PC-9 (cell line): ENCODE measurements at regions not wholly inside any gene's neighbourhood (a gene's known extent, or its start where the extent isn't known, plus 50 kb on each side); places are given as distances from the start of the nearest gene placed in this dataset.

Source experiments
- BruUV-seq: library from RNA; stranded (reverse); fragments of 400-500 nt; replicated peaks from 2 replicates; lab custom pipeline; 2021; lab: Mats Ljungman, UMichigan
- CTCF ChIA-PET: fragments of 300-600 bp; sonication (Branson Sonifier 250); formaldehyde crosslinking; loops from one replicate; lab custom pipeline; 2022; ENCODE audit warnings: antibody characterized with exemption; lab: Charles Lee
- POLR2A ChIA-PET: fragments of 300-600 bp; sonication (Branson Sonifier 250); formaldehyde crosslinking; loops from one replicate; lab custom pipeline; 2022; ENCODE audit warnings: antibody characterized with exemption; ENCODE audit not compliant: unreplicated experiment; lab: Charles Lee
- DNase-seq, 2 experiments: peaks; one replicate each; pipeline versions ENCODE4 v3.0.0 to v3.0.0-alpha.2; 2015 to 2022; ENCODE audit warnings: mixed read lengths in 1 of 2
- H2AFZ ChIP-seq: fragments of 200-600 bp; sonication (generic); 2 replicates; pipeline ENCODE4 v1.8.1; 2017; ENCODE audit warnings: antibody characterized with exemption
- H3F3A ChIP-seq: fragments of 200-600 bp; sonication (generic); 2 replicates; pipeline ENCODE4 v1.8.1; 2017; ENCODE audit warnings: antibody characterized with exemption, mild to moderate bottlenecking, low read depth; ENCODE audit not compliant: insufficient read depth
- H3K27ac ChIP-seq: fragments of 200-600 bp; sonication (generic); 2 replicates; pipeline ENCODE4 v1.6.1; 2016; ENCODE audit warnings: mixed run types
- H3K27me3 ChIP-seq: fragments of 200-600 bp; sonication (generic); 2 replicates; pipeline ENCODE4 v1.6.1; 2016; ENCODE audit warnings: low read depth, mixed run types; ENCODE audit not compliant: insufficient read depth
- H3K36me3 ChIP-seq: fragments of 200-600 bp; sonication (generic); 2 replicates; pipeline ENCODE4 v1.6.1; 2016; ENCODE audit warnings: low read depth, mixed run types
- H3K4me1 ChIP-seq: fragments of 200-600 bp; sonication (generic); replicated peaks from 2 replicates; pipeline ENCODE4 v1.6.1; 2016; ENCODE audit warnings: mixed run types; ENCODE audit not compliant: insufficient read depth
- H3K4me2 ChIP-seq: fragments of 200-600 bp; sonication (generic); 2 replicates; pipeline ENCODE4 v1.6.1; 2017; ENCODE audit warnings: mixed run types
- H3K4me3 ChIP-seq: fragments of 200-600 bp; sonication (generic); 2 replicates; pipeline ENCODE4 v1.6.1; 2016; ENCODE audit warnings: mixed run types
- H3K79me2 ChIP-seq: fragments of 200-600 bp; sonication (generic); 2 replicates; pipeline ENCODE4 v1.6.1; 2017; ENCODE audit warnings: low read depth, mixed run types
- H3K9me2 ChIP-seq: fragments of 200-600 bp; sonication (generic); 2 replicates; pipeline ENCODE4 v1.8.1; 2017; ENCODE audit warnings: mild to moderate bottlenecking; ENCODE audit not compliant: insufficient read depth
- H3K9me3 ChIP-seq: fragments of 200-600 bp; sonication (generic); 2 replicates; pipeline ENCODE4 v1.8.1; 2016; ENCODE audit warnings: low read depth; ENCODE audit not compliant: insufficient read depth
- H4K20me1 ChIP-seq: fragments of 200-600 bp; sonication (generic); 2 replicates; pipeline ENCODE4 v1.8.1; 2017; ENCODE audit not compliant: insufficient read depth
- EZH2 ChIP-seq: fragments of 200-600 bp; sonication (generic); IDR thresholded peaks from 2 replicates; pipeline ENCODE4 v1.8.0; 2017; ENCODE audit warnings: antibody characterized with exemption, low read depth
- intact Hi-C: fragments of 100-400 bp; cut with micrococcal nuclease; formaldehyde crosslinking; loops from one replicate; pipeline ENCODE4 v1.10.0; 2022; ENCODE audit not compliant: unreplicated experiment
- TF ChIP-seq, protein P1 (sequence below): fragments of 200-600 bp; sonication (generic); conservative IDR thresholded peaks from 2 replicates; pipeline ENCODE4 v1.6.1; 2017; ENCODE audit warnings: mixed run types, antibody characterized with exemption, mild to moderate bottlenecking, moderate library complexity

DNA sequence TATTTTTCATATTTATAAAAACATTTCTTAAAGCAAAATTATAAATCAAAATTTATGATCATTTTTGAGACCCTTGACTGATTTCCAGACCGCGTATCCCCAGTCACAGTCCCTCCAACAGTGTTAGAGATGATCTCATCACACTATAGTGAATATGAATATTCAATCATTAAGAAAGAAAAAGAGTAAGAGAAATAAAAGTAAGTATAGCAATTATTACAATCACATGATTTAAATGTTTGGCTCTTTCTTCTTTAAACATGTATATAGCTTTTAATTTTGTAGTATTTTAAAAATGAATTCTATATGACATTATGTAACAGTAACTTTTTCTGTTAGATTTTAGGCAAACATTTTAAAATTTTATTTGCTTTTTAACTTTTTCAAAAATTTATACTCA is 438.3 kb downstream of the RFPL4B start:
- DNase-seq = no peak
- CTCF ChIA-PET = no interaction called here
- Histone ChIP-seq H4K20me1 (no peaks in the 10 kb centered on the region), H3K79me2 (no peaks in the 10 kb centered on the region), H3K4me2 (no peak overlapping the region), H3K36me3 (no peaks in the 10 kb centered on the region), H2AFZ (no peak overlapping the region), H3K4me1 (no peaks in the 10 kb centered on the region), H3F3A (no peaks in the 10 kb centered on the region), H3K9me2 (peaks cover 8% of the 10 kb centered on the region; the same call in 1 of the 2 replicates), H3K9me3 (no peaks in the 10 kb centered on the region), H3K27ac (no peak overlapping the region), H3K27me3 (no peaks in the 10 kb centered on the region), H3K4me3 (no peak overlapping the region)
- POLR2A ChIA-PET = interaction anchor here (0.7 kb wide), 1 partner anchor 335 kb away, joined by 6 read pairs; no protein-coding TSS in a partner anchor
- intact Hi-C loops = no loop called here
- TF ChIP-seq, protein P1, sequence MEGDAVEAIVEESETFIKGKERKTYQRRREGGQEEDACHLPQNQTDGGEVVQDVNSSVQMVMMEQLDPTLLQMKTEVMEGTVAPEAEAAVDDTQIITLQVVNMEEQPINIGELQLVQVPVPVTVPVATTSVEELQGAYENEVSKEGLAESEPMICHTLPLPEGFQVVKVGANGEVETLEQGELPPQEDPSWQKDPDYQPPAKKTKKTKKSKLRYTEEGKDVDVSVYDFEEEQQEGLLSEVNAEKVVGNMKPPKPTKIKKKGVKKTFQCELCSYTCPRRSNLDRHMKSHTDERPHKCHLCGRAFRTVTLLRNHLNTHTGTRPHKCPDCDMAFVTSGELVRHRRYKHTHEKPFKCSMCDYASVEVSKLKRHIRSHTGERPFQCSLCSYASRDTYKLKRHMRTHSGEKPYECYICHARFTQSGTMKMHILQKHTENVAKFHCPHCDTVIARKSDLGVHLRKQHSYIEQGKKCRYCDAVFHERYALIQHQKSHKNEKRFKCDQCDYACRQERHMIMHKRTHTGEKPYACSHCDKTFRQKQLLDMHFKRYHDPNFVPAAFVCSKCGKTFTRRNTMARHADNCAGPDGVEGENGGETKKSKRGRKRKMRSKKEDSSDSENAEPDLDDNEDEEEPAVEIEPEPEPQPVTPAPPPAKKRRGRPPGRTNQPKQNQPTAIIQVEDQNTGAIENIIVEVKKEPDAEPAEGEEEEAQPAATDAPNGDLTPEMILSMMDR = no peak
- TF ChIP-seq EZH2 = no peak
- no TSS peak for BruUV-seq

DNA sequence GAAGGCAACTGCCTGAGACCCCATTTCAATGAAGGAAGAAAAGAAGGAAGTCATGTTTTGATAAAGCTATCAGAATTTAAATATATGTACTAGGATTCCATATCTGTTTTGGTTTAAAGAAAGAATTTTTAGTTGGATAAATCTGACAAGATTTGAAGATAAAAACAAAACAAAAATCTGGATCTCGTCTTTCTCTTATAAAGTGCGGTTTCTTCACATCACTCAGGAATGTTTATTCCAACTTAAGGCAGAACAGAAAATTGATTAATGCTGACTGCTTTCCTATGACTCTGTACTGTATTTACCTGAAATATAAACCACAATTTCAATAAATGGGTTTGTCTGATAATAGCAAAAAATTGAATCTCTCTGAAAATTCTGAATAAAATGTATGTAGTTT is 439.7 kb downstream of the RFPL4B start:
- Histone ChIP-seq H3K27ac (no peak overlapping the region), H3K79me2 (no peaks in the 10 kb centered on the region), H3K9me2 (peaks cover 8% of the 10 kb centered on the region; the same call in 1 of the 2 replicates), H3K4me1 (no peaks in the 10 kb centered on the region), H3F3A (no peaks in the 10 kb centered on the region), H3K9me3 (no peaks in the 10 kb centered on the region), H3K4me2 (no peak overlapping the region), H4K20me1 (no peaks in the 10 kb centered on the region), H2AFZ (no peak overlapping the region), H3K36me3 (no peaks in the 10 kb centered on the region), H3K4me3 (no peak overlapping the region), H3K27me3 (no peaks in the 10 kb centered on the region)
- CTCF ChIA-PET = no interaction called here
- intact Hi-C loops = no loop called here
- DNase-seq = no peak
- POLR2A ChIA-PET = no interaction called here
- TF ChIP-seq, protein P1 = no peak
- TF ChIP-seq EZH2 = no peak
- no TSS peak for BruUV-seq

- H3K4me3 ChIP-seq = no peak overlapping the region
- H4K20me1 ChIP-seq = no peaks in the 10 kb centered on the region
- H2AFZ ChIP-seq = no peak overlapping the region
- H3K79me2 ChIP-seq = no peaks in the 10 kb centered on the region
- H3K36me3 ChIP-seq = no peaks in the 10 kb centered on the region
- H3K4me1 ChIP-seq = no peaks in the 10 kb centered on the region
- TF ChIP-seq, protein P1 = no peak
- TF ChIP-seq EZH2 = no peak
- intact Hi-C loops = no loop called here
- no peaks in the 10 kb centered on the region for H3F3A ChIP-seq
- H3K9me2 ChIP-seq = peaks cover 8% of the 10 kb centered on the region
- no peak overlapping the region for H3K27ac ChIP-seq
- BruUV-seq = no TSS peak
- ChIA-PET POLR2A (no interaction called here), CTCF (no interaction called here)
- H3K9me3 ChIP-seq = no peaks in the 10 kb centered on the region
- H3K27me3 ChIP-seq = no peaks in the 10 kb centered on the region
- no peak for DNase-seq
- H3K4me2 ChIP-seq = no peak overlapping the region
Observed at GRCh38 chr6:112787371-112787770, 440.2 kb downstream of the RFPL4B start.
